Activated CD8-positive, alpha-beta memory T cell treated with anti-CD3 and anti-CD28 coated beads, Interleukin-2, amount 10 ng/mL, durations not matched to agents 7 days and 5 days (primary cell): ENCODE measurements at regions not wholly inside any gene's neighbourhood (a gene's known extent, or its start where the extent isn't known, plus 50 kb on each side); places are given as distances from the start of the nearest gene placed in this dataset.

Source experiments
- ATAC-seq: fragments of 150-1000 bp; cut with Tn5 transposase; one replicate; pipeline ENCODE4 v1.10.0; 2021; ENCODE audit warnings: moderate library complexity
- CTCF ChIA-PET: fragments of 350-600 bp; sonication (Branson Sonifier 250); formaldehyde crosslinking; loops from one replicate; lab custom pipeline; 2021; ENCODE audit warnings: antibody characterized with exemption; lab: Charles Lee
- DNase-seq: peaks from one replicate; pipeline ENCODE4 v3.0.0-alpha.2; 2020
- H3K27ac Mint-ChIP-seq: one replicate; pipeline ENCODE4 v1.8.0; 2021; ENCODE audit warnings: mild to moderate bottlenecking, mixed read lengths
- H3K27me3 Mint-ChIP-seq: one replicate; pipeline ENCODE4 v1.8.0; 2021; ENCODE audit warnings: mixed read lengths
- H3K36me3 Mint-ChIP-seq: one replicate; pipeline ENCODE4 v1.8.0; 2021; ENCODE audit warnings: mild to moderate bottlenecking, mixed read lengths
- H3K4me1 Mint-ChIP-seq: one replicate; pipeline ENCODE4 v1.8.0; 2021; ENCODE audit warnings: mixed read lengths
- H3K4me3 Mint-ChIP-seq: one replicate; pipeline ENCODE4 v1.8.0; 2021; ENCODE audit warnings: mild to moderate bottlenecking, moderate library complexity, mixed read lengths
- H3K9me3 Mint-ChIP-seq: one replicate; pipeline ENCODE4 v1.8.0; 2022; ENCODE audit warnings: low read depth, mixed read lengths

DNA sequence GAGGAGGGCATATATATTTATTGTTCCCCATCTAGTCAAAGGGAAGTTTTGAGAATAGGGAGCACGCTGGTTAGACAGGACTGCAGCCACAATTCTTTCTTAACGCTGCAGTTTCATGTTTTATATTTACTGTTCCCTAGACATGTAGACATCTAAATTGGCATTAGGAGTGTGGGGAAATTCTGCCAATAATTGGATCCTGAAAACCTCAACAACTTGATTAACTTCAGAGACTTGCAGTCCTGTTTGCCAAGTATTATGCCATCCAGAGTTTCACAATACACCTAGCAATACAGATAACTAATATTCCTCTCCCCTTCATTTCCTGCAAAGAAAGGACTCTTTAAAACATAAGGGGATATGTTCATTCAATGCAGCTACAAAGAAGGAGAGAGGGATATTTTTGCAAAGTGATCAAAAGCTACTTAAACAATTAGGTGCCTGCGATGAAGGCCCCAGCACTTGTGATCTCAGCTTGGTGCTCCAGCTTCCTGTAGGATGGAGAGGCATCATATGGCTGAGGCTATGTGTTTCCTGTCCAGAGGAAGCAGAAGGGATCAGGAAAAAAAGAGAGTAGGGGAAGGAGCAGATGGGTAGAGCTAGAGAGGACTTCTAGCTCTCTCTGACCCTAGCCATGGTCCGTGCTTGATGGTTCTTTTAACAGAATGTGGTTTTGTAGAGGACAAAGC is 264.4 kb downstream of the MTX2 start:
- peaks cover 33% of the 10 kb centered on the region for H3K27me3 Mint-ChIP-seq
- H3K4me1 Mint-ChIP-seq: no peaks in the 10 kb centered on the region
- CTCF ChIA-PET: interaction anchor here (0.8 kb wide), 1 partner anchor 21 kb away, joined by 3 read pairs; no protein-coding TSS in a partner anchor
- H3K36me3 Mint-ChIP-seq: no peaks in the 10 kb centered on the region
- DNase-seq (no peak), ATAC-seq (no peak)
- no peak overlapping the region for H3K4me3 Mint-ChIP-seq
- H3K9me3 Mint-ChIP-seq: no peaks in the 10 kb centered on the region
- H3K27ac Mint-ChIP-seq: no peak overlapping the region

DNA sequence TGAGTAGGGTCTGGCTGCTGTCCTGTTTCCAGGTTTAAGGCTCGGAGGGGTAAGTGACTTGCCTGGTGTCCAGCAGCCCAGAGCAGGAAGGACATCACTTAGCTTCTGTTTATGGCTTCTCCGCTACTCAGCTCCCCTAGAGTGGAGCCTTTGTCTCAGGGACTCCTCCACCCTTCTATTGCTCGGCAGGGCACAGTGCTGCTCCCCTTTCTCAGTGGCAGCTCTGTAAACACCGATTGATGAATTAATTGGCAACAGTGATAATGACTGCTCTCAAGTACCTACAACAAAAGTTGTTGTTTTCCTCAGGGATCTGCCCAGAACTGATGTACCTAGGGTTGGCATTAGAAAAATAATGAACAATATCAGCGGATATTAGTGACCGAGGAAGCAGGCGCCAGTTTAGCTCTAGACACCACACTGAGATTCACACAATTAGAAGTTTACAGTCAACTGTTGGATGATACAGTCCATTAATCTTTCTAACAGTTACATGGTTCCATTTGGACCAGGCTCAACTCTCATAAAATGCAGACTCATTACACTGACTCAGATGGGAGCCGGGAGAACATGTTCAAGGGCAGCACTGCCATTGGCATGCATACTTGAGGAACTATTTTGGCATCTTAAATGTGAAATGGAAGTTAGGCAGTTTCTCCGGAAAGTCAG is 265.7 kb downstream of the MTX2 start:
- no peak for DNase-seq
- CTCF ChIA-PET: interaction anchor here (0.8 kb wide), 1 partner anchor 19 kb away, joined by 3 read pairs; no protein-coding TSS in a partner anchor
- Mint-ChIP-seq H3K4me3 (no peak overlapping the region), H3K27me3 (peaks cover 23% of the 10 kb centered on the region), H3K4me1 (no peaks in the 10 kb centered on the region), H3K36me3 (no peaks in the 10 kb centered on the region), H3K27ac (no peak overlapping the region), H3K9me3 (no peaks in the 10 kb centered on the region)
- ATAC-seq: no peak

DNA sequence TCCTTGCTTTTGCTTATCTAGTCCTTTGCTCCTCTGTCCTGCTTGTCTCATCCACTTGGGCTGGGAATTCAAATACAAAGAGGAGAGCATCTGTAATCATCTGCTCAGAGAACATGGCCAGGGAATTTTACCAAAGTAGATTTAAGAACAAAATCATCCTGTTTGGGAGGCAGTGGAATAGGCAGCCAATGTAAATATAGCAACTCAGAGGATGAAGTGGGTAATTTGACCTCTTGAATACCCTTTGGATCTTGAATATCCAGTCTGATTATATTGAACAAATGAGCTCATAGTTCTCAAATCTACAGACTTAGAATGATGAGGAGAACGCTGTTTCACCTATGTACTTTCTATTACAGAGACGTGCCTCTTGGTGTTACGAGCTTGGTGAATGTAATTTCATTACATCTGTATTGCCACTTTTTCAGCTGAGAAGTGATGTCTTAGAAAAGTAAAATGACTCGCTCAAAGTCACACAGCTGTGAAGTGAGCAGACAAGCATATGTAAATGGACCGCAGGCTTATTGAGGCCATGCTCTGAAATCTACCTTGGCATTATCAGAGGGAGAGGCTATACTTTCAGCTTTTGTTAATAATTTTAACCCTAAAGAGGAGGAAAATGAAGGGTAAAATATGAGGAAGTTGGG is 266.3 kb downstream of the MTX2 start:
- Mint-ChIP-seq H3K9me3 (no peaks in the 10 kb centered on the region), H3K36me3 (no peaks in the 10 kb centered on the region), H3K27ac (no peak overlapping the region), H3K4me1 (no peaks in the 10 kb centered on the region), H3K4me3 (no peak overlapping the region), H3K27me3 (peaks cover 22% of the 10 kb centered on the region)
- ATAC-seq (no peak), DNase-seq (no peak)
- CTCF ChIA-PET: no interaction called here

DNA sequence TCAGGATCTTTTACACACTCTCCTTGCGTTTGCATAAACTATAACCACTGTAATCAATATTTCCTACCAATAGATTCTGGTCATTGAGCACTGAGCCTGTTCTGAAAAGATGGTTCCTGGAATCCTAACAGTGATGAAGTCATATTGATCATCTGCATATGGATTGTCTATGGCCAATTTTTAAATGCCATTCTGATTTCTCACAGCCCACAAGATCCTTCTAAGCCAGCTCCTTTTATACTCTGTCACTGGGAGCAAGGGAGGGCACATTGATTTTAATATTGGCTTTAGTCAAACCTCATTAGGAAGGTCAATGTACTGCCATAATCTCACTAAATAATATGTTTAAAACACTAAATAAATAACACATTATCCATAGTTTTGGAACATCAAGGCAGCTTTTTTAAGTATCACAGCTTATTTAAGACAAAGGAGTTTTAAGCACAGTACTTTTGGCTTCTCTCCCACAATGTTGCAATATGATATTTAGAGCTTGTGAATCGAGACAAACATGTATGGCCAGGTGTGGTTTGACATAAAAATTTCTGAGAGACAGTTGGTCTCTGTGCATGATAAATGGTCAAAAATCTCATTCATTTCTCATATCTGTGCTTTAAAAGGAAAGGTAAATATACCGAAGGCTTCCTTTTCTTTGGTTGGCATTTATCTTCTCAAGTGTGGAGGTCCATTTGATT is 267.3 kb downstream of the MTX2 start:
- Mint-ChIP-seq H3K4me1 (no peaks in the 10 kb centered on the region), H3K27me3 (peaks cover 22% of the 10 kb centered on the region), H3K27ac (no peak overlapping the region), H3K9me3 (no peaks in the 10 kb centered on the region), H3K4me3 (no peak overlapping the region), H3K36me3 (no peaks in the 10 kb centered on the region)
- CTCF ChIA-PET: no interaction called here
- ATAC-seq (no peak), DNase-seq (no peak)

DNA sequence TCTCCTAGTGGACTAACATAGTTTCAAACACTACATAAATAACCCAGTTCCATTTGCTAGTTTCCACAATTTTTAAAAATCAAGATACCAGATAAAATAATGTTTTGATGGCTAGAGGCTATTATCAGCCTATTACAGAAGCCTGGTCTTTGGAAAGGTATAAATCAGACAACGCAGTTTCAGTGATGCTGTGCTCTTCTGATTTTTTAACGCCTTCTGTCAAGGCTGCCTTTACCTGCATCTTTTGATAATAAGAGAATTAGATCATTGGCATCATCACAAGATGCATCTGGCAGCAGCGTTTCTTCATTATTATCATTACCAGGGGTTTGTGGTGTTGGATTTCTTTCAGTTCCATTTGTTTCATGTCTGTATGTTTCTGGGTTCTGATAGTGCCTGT is 268.7 kb downstream of the MTX2 start:
- H3K4me1 Mint-ChIP-seq: no peaks in the 10 kb centered on the region
- peaks cover 27% of the 10 kb centered on the region for H3K27me3 Mint-ChIP-seq
- no peaks in the 10 kb centered on the region for H3K9me3 Mint-ChIP-seq
- H3K36me3 Mint-ChIP-seq: no peaks in the 10 kb centered on the region
- H3K4me3 Mint-ChIP-seq: no peak overlapping the region
- H3K27ac Mint-ChIP-seq: no peak overlapping the region
- no peak for ATAC-seq
- CTCF ChIA-PET: no interaction called here
- DNase-seq: no peak

DNA sequence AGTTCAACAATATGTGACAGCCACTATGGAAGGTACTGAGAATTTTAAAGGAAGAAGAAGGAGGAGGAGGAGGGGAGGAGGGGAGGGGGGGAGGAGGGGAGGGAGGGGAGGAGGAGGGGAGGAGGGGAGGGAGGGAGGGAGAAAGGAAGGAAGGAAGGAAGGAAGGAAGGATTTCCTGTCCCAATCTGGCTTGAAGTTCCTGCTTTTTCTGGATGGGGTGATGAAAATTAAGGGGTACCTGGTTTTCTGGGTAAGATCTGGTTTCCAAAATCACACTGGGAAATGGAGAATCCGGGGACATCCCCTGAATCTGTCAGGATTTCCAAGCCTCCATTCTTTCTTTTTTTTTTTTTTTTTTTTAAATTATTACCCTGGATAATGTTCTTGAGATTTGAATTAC is 271.8 kb downstream of the MTX2 start:
- CTCF ChIA-PET: interaction anchor here (0.6 kb wide), 1 partner anchor 13 kb away, joined by 4 read pairs; no protein-coding TSS in a partner anchor
- ATAC-seq (no peak), DNase-seq (no peak)
- Mint-ChIP-seq H3K36me3 (no peaks in the 10 kb centered on the region), H3K4me3 (no peak overlapping the region), H3K27ac (no peak overlapping the region), H3K4me1 (no peaks in the 10 kb centered on the region), H3K9me3 (no peaks in the 10 kb centered on the region), H3K27me3 (peaks cover 35% of the 10 kb centered on the region)

DNA sequence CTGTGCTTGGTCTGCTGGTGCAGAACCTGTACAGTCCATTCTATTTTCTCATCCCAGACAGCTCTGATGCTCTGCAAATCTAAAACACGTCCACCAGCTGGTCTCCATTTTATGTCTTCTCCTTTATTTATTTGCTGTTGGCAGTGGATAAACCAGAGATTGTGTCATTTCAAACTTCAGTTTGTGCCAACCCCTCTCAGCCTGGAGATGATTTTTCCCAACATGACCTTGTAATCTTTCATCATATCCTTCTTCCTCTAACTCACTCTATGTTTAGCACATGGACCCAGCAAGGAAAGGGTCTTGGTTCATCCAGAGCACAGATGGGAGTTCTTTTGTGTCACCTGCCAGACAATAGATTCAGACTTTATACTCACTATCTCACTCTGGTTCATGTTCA is 273.2 kb downstream of the MTX2 start:
- no peaks in the 10 kb centered on the region for H3K9me3 Mint-ChIP-seq
- DNase-seq (no peak), ATAC-seq (no peak)
- H3K27ac Mint-ChIP-seq: no peak overlapping the region
- no peaks in the 10 kb centered on the region for H3K4me1 Mint-ChIP-seq
- no peak overlapping the region for H3K4me3 Mint-ChIP-seq
- CTCF ChIA-PET: interaction anchor here (1.2 kb wide), 1 partner anchor 10 kb away, joined by 3 read pairs; no protein-coding TSS in a partner anchor
- peaks cover 39% of the 10 kb centered on the region for H3K27me3 Mint-ChIP-seq
- H3K36me3 Mint-ChIP-seq: no peaks in the 10 kb centered on the region

DNA sequence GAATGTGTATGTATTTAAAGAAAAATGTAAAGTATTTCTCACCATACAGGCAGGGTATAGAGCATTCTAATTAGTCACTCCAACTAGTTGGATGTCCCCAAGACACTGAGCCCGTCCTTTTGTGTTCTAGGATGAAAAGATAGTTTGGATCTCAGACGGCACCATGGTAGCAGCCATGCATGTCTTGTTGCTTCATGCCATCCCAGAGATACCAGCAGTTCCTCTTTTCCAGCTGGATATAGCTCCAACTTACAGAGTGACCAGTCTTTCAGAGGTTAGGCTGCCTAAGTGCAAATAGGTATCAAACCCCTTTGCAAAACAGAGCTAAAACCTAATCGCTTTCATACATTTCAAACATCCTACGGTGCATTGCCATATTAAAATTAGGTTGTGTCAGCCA is 275.3 kb downstream of the MTX2 start:
- no peak for ATAC-seq
- DNase-seq: no peak
- H3K27me3 Mint-ChIP-seq: peaks cover 47% of the 10 kb centered on the region
- no peaks in the 10 kb centered on the region for H3K9me3 Mint-ChIP-seq
- no peak overlapping the region for H3K27ac Mint-ChIP-seq
- CTCF ChIA-PET: interaction anchor here (1.2 kb wide), 1 partner anchor 10 kb away, joined by 6 read pairs; no protein-coding TSS in a partner anchor
- H3K4me3 Mint-ChIP-seq: no peak overlapping the region
- H3K36me3 Mint-ChIP-seq: no peaks in the 10 kb centered on the region
- H3K4me1 Mint-ChIP-seq: no peaks in the 10 kb centered on the region

DNA sequence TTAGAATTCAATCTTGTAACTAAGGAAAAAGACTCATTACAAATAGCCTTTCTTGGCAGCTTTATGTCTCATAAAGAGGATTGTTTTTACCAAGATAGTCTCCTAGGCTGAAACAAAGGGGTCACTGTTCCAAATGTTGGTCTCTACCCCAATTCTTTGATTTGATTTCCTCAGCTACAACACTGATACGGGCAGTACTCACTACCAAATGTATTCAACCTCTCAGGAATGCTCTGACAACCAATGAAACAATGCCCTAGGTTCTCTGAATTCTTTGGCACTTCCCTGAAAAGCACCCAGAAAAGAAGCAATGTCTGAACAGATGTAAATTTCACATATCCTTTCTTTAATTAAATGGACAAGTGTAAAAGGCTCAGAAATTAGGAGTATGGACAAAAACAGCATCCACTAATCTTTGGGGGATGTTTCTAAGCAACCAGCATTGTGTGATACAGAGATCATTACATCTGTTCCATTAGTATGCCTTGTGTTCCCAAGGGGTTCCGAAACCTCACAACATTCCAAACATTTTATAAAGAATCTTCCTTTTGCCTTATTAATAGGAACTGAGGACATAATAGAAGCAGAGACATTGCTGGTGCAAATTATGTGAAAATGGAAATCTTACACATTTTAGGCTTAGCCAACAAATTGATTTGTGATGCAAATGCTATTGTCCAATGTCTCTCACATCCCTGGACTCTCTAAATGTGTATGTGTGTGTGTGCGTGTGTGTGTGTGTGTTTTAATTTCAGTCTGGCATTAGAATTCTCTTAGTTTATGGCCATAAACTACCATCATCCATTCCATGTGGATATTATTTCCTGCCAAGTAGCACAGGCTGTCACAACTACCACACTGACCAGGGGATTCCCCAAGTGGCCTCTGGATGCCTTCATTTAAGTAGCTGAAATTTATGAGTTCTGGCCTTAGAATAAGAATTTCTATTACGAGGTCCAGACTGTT is 276.0 kb downstream of the MTX2 start:
- Mint-ChIP-seq H3K27me3 (peaks cover 47% of the 10 kb centered on the region), H3K4me3 (no peak overlapping the region), H3K27ac (no peak overlapping the region), H3K4me1 (no peaks in the 10 kb centered on the region), H3K36me3 (no peaks in the 10 kb centered on the region), H3K9me3 (no peaks in the 10 kb centered on the region)
- ATAC-seq (no peak), DNase-seq (no peak)
- CTCF ChIA-PET: interaction anchor here (0.6 to 1.2 kb wide), 2 partner anchors 9 kb away, joined by 3 to 6 read pairs; no protein-coding TSS in a partner anchor

DNA sequence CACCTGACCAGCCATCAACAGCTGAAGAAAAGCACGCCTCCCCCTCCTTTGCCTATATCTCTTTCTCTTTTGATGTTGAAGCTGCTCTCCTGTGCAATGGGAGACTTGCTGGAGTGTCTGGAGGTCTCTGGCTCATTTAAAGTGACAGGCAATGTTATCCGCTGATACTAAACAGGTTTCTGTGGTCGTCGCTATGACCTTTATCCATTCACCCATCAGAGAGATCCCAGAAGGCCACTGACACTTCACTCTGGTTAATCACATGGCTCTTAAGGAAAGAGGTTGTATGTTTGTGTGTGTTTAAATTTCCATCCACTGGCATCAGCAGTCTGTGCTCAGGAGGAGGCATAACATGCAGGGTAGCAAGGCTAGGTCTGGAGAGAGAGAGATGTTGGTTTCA is 277.3 kb downstream of the MTX2 start:
- Mint-ChIP-seq H3K27ac (no peak overlapping the region), H3K4me3 (no peak overlapping the region), H3K4me1 (no peaks in the 10 kb centered on the region), H3K36me3 (no peaks in the 10 kb centered on the region), H3K27me3 (peaks cover 46% of the 10 kb centered on the region), H3K9me3 (no peaks in the 10 kb centered on the region)
- ATAC-seq: no peak
- CTCF ChIA-PET: no interaction called here
- DNase-seq: no peak

DNA sequence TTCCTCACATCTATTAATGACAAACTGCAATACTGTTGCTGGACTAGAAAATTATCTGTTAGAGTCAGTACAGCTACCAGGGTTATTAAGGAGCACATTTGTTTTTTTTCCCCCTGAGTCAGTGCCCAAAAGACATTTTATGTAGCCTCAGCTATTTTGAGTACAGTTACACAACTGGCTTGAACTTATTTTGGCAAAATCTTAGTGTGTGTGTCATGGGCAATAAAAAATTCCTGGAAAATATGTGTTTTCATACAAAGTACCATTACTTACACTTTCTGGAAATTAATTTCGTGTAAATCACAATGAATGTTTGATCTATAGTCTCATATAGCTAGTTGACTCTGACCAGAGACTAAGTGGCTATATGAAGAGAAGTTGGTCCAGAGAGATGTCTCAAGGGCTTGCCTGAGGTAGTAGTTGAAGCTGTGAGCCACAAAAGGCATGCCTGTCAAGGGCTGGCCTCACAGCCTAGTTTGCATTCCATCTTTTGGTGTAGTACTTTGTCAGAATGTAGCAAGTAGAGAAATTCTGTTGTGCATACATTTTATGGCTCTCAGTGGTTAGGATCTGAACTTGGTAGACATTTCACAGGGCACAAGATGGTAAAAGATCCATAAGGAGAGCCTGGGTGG is 283.4 kb downstream of the MTX2 start:
- Mint-ChIP-seq H3K36me3 (no peaks in the 10 kb centered on the region), H3K4me3 (no peak overlapping the region), H3K9me3 (no peaks in the 10 kb centered on the region), H3K4me1 (peaks cover 11% of the 10 kb centered on the region), H3K27ac (no peak overlapping the region), H3K27me3 (peaks cover 57% of the 10 kb centered on the region)
- ATAC-seq (no peak), DNase-seq (no peak)
- CTCF ChIA-PET: interaction anchor here (0.9 to 2.8 kb wide), 5 partner anchors 9 to 412 kb away, joined by 3 to 35 read pairs (median 4); no protein-coding TSS in a partner anchor

DNA sequence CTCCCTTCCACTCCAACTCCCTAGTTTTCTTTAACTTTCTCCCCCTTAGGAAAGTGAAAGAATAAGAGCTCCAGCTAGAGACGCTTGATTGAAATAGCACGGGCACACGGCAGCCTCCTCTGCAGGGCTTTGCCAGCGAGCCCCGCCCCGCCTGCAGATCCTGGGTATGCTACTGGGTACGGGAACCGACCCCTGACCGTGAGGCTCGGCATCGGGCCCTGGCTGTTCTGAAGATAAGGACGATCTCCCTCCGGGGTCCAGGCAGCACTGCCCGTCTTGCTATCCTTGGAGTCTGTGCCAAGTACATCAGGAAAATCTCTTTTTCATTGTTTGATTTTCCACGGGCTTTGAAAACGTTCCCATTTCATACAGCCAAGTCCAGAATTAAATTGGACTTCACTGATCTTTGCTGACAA is 284.5 kb downstream of the MTX2 start:
- Mint-ChIP-seq H3K27me3 (peaks cover 55% of the 10 kb centered on the region), H3K27ac (no peak overlapping the region), H3K36me3 (no peaks in the 10 kb centered on the region), H3K4me3 (peak overlapping the region; percentile 59), H3K4me1 (peaks cover 13% of the 10 kb centered on the region), H3K9me3 (no peaks in the 10 kb centered on the region)
- ATAC-seq: peak; percentile 47
- DNase-seq: no peak
- CTCF ChIA-PET: interaction anchor here (1.0 to 2.8 kb wide), 33 partner anchors 10 to 839 kb away, joined by 3 to 35 read pairs (median 5); partner anchors contain the start of gene AGPS
